GM12878 (cell line): ENCODE measurements at regions not wholly inside any gene's neighbourhood (a gene's known extent, or its start where the extent isn't known, plus 50 kb on each side); places are given as distances from the start of the nearest gene placed in this dataset.

Experiments used
- ATAC-seq: fragments of 200-7000 bp; cut with Tn5 transposase; 3 replicates; pipeline ENCODE4 v1.9.1; 2020; ENCODE audit warnings: mild to moderate bottlenecking, moderate library complexity
- BruUV-seq: library from RNA; stranded (reverse); fragments of 400-500 nt; replicated peaks from 2 replicates; lab custom pipeline; 2021; lab: Mats Ljungman, UMichigan
- CTCF ChIA-PET: fragments of 300-600 bp; sonication (Branson Sonifier 250); formaldehyde crosslinking; extraction: SDS; loops from one replicate; lab custom pipeline; 2021; ENCODE audit warnings: inconsistent platforms; lab: Yijun Ruan, JAX
- POLR2A ChIA-PET: fragments of 350-600 bp; formaldehyde crosslinking; extraction: SDS; loops from one replicate; lab custom pipeline; 2021; ENCODE audit warnings: inconsistent platforms; lab: Charles Lee
- RAD21 ChIA-PET: fragments of 300-600 bp; sonication (Branson Sonifier 250); formaldehyde crosslinking; loops from one replicate; lab custom pipeline; 2023; ENCODE audit warnings: antibody characterized with exemption; ENCODE audit not compliant: unreplicated experiment; lab: Charles Lee
- SMC1A ChIA-PET: fragments of 300-600 bp; sonication (Branson Sonifier 250); formaldehyde crosslinking; loops from one replicate; lab custom pipeline; 2023; ENCODE audit not compliant: unreplicated experiment, uncharacterized antibody; lab: Charles Lee
- DNase-seq: peaks from one replicate; pipeline ENCODE4 v3.0.0-alpha.2; 2011; ENCODE audit warnings: low read depth, low spot score
- FAIRE-seq: peaks from 3 replicates; lab custom pipeline; 2011; peaks lifted over from hg19 to GRCh38; lab: Jason Lieb, UNC
- H2AFZ ChIP-seq: 2 replicates; pipeline ENCODE4 v1.6.0; 2011; ENCODE audit warnings: low read depth, low read length, control low read depth; ENCODE audit not compliant: control insufficient read depth
- H3K27ac ChIP-seq: 2 replicates; pipeline ENCODE4 v1.5.1; 2011; ENCODE audit warnings: control low read depth; ENCODE audit not compliant: control insufficient read depth, insufficient read depth
- H3K27me3 ChIP-seq, 2 experiments: replicated peaks in 1 of 2; 2 replicates each; pipeline versions ENCODE4 v1.6.0 to v1.6.1; 2011; ENCODE audit warnings: low read length in 1 of 2; ENCODE audit not compliant: control insufficient read depth in 2 of 2, insufficient read depth in 2 of 2
- H3K36me3 ChIP-seq, 2 experiments: 2 replicates each; pipeline ENCODE4 v1.5.1; 2011; ENCODE audit warnings: low read length in 1 of 2; ENCODE audit not compliant: control insufficient read depth in 2 of 2, insufficient read depth in 2 of 2
- H3K4me1 ChIP-seq: 2 replicates; pipeline ENCODE4 v1.6.1; 2011; ENCODE audit warnings: mild to moderate bottlenecking, low read length, moderate library complexity, mixed read lengths; ENCODE audit not compliant: control insufficient read depth, insufficient read depth
- H3K4me2 ChIP-seq: 2 replicates; pipeline ENCODE4 v1.6.0; 2011; ENCODE audit warnings: control low read depth; ENCODE audit not compliant: control insufficient read depth, insufficient read depth
- H3K4me3 ChIP-seq: fragments of 200-600 bp; sonication (generic); 2 replicates; pipeline ENCODE4 v1.5.1; 2016
- H3K79me2 ChIP-seq: 2 replicates; pipeline ENCODE4 v1.6.0; 2011; ENCODE audit warnings: low read length; ENCODE audit not compliant: control insufficient read depth, insufficient read depth
- H3K9ac ChIP-seq: 2 replicates; pipeline ENCODE4 v1.8.0; 2011; ENCODE audit warnings: low read length, control low read depth, mixed read lengths; ENCODE audit not compliant: control insufficient read depth, insufficient read depth
- H3K9me3 ChIP-seq: replicated peaks from 3 replicates; pipeline ENCODE4 v1.5.1; 2011; ENCODE audit warnings: mild to moderate bottlenecking, low read length; ENCODE audit not compliant: control insufficient read depth, insufficient read depth
- H4K20me1 ChIP-seq: 2 replicates; pipeline ENCODE4 v1.6.0; 2011; ENCODE audit not compliant: control insufficient read depth, insufficient read depth
- BRCA1 ChIP-seq: IDR thresholded peaks from 2 replicates; pipeline ENCODE4 v1.6.1; 2011; ENCODE audit warnings: low read depth, low read length, improper control_type of control experiment
- FOXK2 ChIP-seq: fragments of 450-650 bp; IDR thresholded peaks from 2 replicates; pipeline ENCODE4 v1.6.1; 2017; ENCODE audit warnings: mild to moderate bottlenecking, moderate library complexity
- KLF5 ChIP-seq: fragments of 450-650 bp; IDR thresholded peaks from 2 replicates; pipeline ENCODE4 v1.6.1; 2014; ENCODE audit warnings: mild to moderate bottlenecking; ENCODE audit not compliant: partially characterized antibody
- MYB ChIP-seq: fragments of 150-350 bp; IDR thresholded peaks from 2 replicates; pipeline ENCODE4 v1.6.1; 2014; ENCODE audit warnings: mild to moderate bottlenecking, low read depth, low read length, borderline replicate concordance
- SPI1 ChIP-seq: IDR thresholded peaks from 2 replicates; pipeline ENCODE4 v1.6.1; 2011; ENCODE audit warnings: low read depth, mild to moderate bottlenecking, low read length, moderate library complexity, borderline replicate concordance; ENCODE audit not compliant: insufficient read depth
- SREBF1 ChIP-seq: IDR thresholded peaks from 2 replicates; pipeline ENCODE4 v1.6.1; 2012; ENCODE audit warnings: mild to moderate bottlenecking, low read length
- SRF ChIP-seq, 2 experiments: IDR thresholded peaks; 2 replicates each; pipeline ENCODE4 v1.6.1; 2011; ENCODE audit warnings: low read depth in 2 of 2, low read length in 2 of 2, mild to moderate bottlenecking in 1 of 2, moderate library complexity in 1 of 2
- YY1 ChIP-seq: IDR thresholded peaks from 2 replicates; pipeline ENCODE4 v1.6.1; 2011; ENCODE audit warnings: low read depth, mild to moderate bottlenecking, low read length
- ZNF687 ChIP-seq: fragments of 450-650 bp; IDR thresholded peaks from 2 replicates; pipeline ENCODE4 v1.6.1; 2017; ENCODE audit warnings: mild to moderate bottlenecking, moderate library complexity
- WGBS: methylation state at CpG from one replicate; pipeline ENCODE4 v1.1.6; 2016; ENCODE audit warnings: low lambda C conversion rate; ENCODE audit not compliant: insufficient replicate concordance, insufficient coverage; ENCODE audit errors: missing lambda C conversion rate; 5-methylcytosine and 5-hydroxymethylcytosine counted together
- in situ Hi-C: fragments of 300-500 bp; cut with MboI; formaldehyde crosslinking; loops from 9 replicates; pipeline ENCODE4 v1.14.3; 2018; ENCODE audit warnings: mixed read lengths
- intact Hi-C: fragments of 100-400 bp; cut with micrococcal nuclease; formaldehyde crosslinking; loops from one replicate; pipeline ENCODE4 v1.14.2; 2022; ENCODE audit not compliant: unreplicated experiment

DNA sequence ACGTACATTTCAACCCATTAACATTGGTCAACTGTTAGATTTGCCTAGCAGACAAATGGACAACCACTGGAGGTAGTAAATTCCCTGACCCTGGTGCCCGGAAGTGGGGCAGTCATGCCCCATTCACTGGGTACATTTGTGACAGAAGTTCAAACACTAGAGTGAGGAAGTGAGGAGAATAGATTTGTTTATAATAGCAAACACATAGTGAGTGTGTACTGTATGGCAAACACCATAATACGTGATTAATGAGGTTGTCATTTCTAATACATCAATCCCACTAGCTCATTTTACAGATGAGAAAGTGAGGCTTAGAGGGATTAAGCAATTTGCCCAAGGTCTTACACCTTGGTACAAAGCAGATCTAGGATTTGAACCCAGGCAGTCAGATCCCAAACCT lies 181.9 kb upstream of the MKLN1 start:
- no peaks in the 10 kb centered on the region; the same call in 2 of the 3 replicates for H3K9me3 ChIP-seq
- SMC1A ChIA-PET = interaction anchor here (1.0 kb wide), 1 partner anchor 9 kb away, joined by 4 read pairs; no protein-coding TSS in a partner anchor
- DNase-seq (no peak), FAIRE-seq (no peak), ATAC-seq (no peak; the same call in 2 of the 3 replicates)
- no peak for TF ChIP-seq SPI1
- TF ChIP-seq YY1 = no peak
- no peak for TF ChIP-seq SRF (IDR thresholded peaks at IDR 0.05; ENCODE audit: low read depth in 2 of 2, low read length in 2 of 2)
- no peak for TF ChIP-seq SREBF1
- no peak for TF ChIP-seq MYB
- no peak for TF ChIP-seq FOXK2
- TF ChIP-seq BRCA1 = no peak
- no peak for TF ChIP-seq ZNF687
- TF ChIP-seq KLF5 = no peak
- H2AFZ ChIP-seq = no peak overlapping the region
- BruUV-seq = no TSS peak
- intact Hi-C loops (no loop called here), in situ Hi-C loops (no loop called here)
- H3K79me2 ChIP-seq = no peaks in the 10 kb centered on the region
- 65% methylated on average over 3 of the region's 3 CpGs for WGBS
- no peak overlapping the region for H3K4me2 ChIP-seq
- no peaks in the 10 kb centered on the region for H3K36me3 ChIP-seq
- H3K27me3 ChIP-seq = no peaks in the 10 kb centered on the region
- H3K4me3 ChIP-seq = no peak overlapping the region
- H3K4me1 ChIP-seq = no peaks in the 10 kb centered on the region
- RAD21 ChIA-PET = no interaction called here
- no peak overlapping the region for H3K27ac ChIP-seq
- POLR2A ChIA-PET = no interaction called here
- H3K9ac ChIP-seq = no peak overlapping the region
- H4K20me1 ChIP-seq = no peaks in the 10 kb centered on the region
- CTCF ChIA-PET = no interaction called here
